Pulmonary artery endothelial cell (primary cell): ENCODE measurements at regions not wholly inside any gene's neighbourhood (a gene's known extent, or its start where the extent isn't known, plus 50 kb on each side); places are given as distances from the start of the nearest gene placed in this dataset.
"Not testable (repeated sequence)": the region's sequence is repeated elsewhere in the genome, so short reads cannot be mapped to it uniquely, and the experiment has no call there.

Experiments used
- DNase-seq: peaks from one replicate; pipeline ENCODE4 v3.0.0-alpha.2; 2011; ENCODE audit warnings: low read depth, low spot score

- DNase-seq = no peak
These were observed 1667.8 kb downstream of the MRPL39 start for GRCh38 chr21:23939369-23940065.

- DNase-seq = no peak
These were observed 1670.3 kb downstream of the MRPL39 start for GRCh38 chr21:23936991-23937390.

- no peak for DNase-seq
These were observed 1671.1 kb downstream of the MRPL39 start for GRCh38 chr21:23936224-23936623.

DNA sequence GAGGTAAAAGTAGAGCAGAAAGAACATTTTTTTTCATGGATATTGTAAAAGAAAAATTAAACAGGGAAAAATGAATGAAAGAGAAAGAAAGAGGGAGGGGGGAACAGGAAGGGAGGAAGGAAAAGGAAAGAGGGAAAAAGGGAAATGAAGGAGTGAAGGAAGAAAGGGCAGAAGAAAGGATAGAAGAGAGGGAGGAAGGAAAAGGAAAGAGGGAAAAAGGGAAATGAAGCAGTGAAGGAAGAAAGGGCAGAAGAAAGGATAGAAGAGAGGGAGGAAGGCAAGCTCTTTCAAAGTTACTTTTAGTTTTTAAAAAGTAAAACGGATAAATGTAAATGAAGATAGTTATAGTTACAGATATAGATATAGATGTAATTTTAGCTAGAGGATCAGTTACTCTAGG, 1676.7 kb downstream of the MRPL39 start:
- DNase-seq = no peak

GRCh38 chr21:23926430-23926829, 1680.9 kb downstream of the MRPL39 start:
- DNase-seq = not testable (repeated sequence)

DNA sequence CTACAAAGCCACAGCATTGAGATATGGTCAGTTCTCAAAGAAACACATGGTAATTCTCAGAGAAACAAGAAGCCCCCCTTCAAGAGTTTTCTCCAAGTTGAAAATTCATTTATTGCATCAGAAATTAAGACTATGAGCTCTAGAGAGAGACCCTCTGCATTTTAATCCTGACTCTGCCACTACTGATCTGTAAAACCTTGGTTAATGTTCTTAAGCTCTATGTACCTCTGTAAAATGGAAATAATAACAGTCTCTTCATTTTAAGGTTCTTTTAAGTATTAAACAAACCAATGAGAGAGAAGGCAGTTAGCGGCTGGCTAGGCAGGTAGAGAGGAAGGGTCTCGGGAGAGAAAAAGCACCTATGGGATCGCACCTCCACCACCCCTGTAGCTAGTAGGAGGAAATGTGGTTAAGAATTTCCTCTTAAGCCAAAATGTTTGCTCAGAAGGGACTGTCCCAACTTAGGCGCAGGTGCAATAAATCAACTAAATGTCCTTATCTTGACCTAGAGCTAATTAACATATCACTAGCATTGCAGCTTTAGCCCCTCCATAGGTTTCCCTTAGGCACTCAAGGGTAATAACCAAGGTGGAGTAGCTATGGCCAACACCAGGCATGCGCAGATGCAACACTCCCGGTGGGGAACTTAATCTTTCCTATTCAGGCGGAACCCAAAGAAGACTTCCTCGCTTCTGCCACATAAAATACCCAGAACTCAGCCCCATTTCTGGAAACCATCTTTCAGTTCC, 1685.4 kb downstream of the MRPL39 start:
- no peak for DNase-seq

GRCh38 chr21:23900727-23901126, 1706.6 kb downstream of the MRPL39 start:
- DNase-seq = no peak

DNA sequence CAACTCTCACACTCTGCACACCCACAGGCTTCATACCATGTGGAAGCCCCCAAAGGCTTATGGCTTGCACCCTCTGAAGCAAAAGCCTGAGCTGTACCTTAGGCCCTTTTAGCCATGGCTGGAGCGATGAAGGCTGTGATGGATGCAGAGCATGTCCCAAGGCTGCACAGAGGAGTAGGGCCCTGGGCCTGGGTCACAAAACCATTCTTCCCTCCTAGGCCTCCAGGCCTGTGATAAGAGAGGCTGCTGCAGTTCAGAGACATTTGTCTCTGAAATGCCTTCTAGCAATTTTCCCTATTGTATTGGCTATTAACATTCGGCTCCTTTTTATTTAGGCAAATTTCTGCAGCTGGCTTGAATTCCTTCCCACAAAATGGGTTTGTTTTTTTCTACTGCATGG, 1707.7 kb downstream of the MRPL39 start:
- no peak for DNase-seq

DNA sequence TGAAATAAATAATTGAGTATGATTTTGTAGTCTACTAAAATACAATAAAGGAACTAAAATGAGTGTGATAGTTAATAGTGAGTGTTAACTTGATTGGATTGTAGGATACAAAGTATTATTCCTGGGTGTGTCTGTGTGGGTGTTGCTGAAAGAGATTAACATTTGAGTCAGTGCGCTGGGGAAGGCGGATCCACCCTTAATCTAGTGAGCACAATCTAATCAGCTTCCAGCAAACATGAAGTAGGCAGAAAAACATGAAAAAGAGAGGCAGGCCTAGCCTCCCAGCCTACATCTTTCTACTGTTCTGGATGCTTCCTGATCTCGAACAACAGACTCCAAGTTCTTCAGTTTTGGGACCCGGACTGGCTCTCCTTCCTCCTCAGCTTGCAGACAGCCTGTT, 1716.6 kb downstream of the MRPL39 start:
- DNase-seq = no peak

- DNase-seq = no peak
These were observed 1719.5 kb downstream of the MRPL39 start for GRCh38 chr21:23887725-23888306.

GRCh38 chr21:23886828-23887724, 1720.2 kb downstream of the MRPL39 start:
- DNase-seq = no peak

DNA sequence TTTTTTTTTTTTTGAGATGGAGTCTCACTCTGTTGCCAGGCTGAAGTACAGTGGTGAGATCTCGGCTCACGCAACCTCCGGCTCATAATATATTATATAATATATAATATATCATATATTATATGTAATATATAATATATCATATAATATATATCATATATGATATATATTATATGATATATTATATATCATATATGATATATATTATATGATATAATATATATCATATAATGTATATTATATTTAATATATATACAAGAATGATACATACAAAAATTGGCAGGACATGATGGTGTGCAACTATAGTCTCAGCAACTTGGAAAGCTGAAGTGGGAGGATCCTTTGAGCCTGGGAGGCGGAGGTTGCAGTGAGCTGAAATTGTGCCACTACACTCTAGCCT, 1725.5 kb downstream of the MRPL39 start:
- DNase-seq = no peak

DNA sequence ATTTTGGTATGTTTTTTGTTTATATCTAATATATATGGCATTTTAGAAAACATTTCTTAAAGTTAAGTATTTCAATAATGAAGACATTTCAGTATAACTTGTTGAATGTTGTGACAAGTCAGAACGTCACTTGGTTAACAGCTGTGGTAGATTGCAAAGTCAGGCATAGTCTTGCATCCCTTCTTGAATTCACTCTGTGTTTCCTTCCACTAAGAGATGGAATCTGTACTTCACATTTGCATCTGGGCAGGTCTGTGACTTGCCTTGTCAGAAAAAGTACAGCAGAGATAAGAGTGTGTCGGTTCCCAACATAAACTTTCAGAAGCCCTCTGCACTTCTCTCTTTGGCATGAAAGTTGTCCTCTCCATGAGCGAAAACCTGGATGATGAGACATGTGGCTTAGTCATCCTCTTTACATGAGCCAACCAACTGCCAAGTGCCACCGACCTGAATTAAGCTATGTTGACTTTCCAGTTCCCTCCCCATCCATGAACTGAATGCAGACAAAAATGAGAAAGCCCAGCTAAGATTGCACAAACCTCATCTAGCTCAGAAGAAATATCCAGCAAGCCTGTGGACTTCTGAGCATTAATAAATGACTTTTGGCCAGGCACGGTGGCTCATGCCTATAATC, 1730.2 kb downstream of the MRPL39 start:
- no peak for DNase-seq

GRCh38 chr21:23874271-23874670, 1733.0 kb downstream of the MRPL39 start:
- DNase-seq = no peak

GRCh38 chr21:23861911-23862504, 1745.3 kb downstream of the MRPL39 start:
- DNase-seq = no peak

GRCh38 chr21:23858878-23859277, 1748.4 kb downstream of the MRPL39 start:
- DNase-seq = no peak

GRCh38 chr21:23853796-23854379, 1753.4 kb downstream of the MRPL39 start:
- DNase-seq = no peak

DNA sequence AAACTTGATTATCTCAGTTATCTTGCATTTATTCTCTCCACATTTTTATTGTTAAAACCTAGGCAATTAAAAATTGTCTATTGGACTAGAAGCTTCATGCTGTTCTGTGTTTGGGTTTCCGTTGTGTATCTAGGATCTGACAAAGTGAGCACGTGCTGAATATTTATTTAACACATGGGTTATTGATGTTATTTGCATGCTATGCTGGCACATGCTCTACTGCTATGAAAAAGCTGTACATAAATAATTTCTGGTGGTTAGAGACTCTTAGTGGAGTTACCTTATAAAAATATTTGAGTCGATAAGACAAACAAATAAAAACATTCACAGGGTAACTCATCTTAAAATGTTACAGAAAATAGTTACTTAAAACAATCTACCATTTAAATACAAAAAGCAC, 1769.7 kb downstream of the MRPL39 start:
- DNase-seq = no peak

- DNase-seq = no peak
These were observed 1784.5 kb downstream of the MRPL39 start for GRCh38 chr21:23822760-23823159.

DNA sequence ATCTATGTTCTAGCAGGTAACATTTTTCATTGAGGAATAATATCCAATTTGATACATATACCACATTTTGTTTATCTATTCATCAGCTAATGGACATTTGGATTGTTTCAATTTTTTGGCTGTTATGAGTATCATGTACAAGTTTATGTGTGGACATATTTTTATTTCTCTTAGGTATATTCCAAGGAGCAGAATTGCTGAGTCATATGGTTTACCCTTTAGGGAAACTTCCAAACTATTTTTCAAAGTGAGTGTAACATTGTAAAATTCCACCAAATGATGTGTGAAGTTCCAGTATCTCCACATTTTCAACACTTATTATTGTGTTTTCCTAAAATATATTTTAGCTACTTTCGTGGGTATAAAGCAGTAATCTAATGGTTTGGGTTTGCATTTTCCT, 1789.9 kb downstream of the MRPL39 start:
- DNase-seq = no peak
